DOHH2 (cell line): ENCODE measurements at regions not wholly inside any gene's neighbourhood (a gene's known extent, or its start where the extent isn't known, plus 50 kb on each side); places are given as distances from the start of the nearest gene placed in this dataset.

Experiments
- H3F3A ChIP-seq: fragments of 200-600 bp; sonication (generic), shearing (Covaris generic); 2 replicates; pipeline ENCODE4 v1.6.0; 2016; ENCODE audit warnings: antibody characterized with exemption, mild to moderate bottlenecking; ENCODE audit not compliant: control insufficient read depth, insufficient read depth
- H3K27ac ChIP-seq: fragments of 200-600 bp; sonication (generic); 2 replicates; pipeline ENCODE4 v1.5.1; 2014; ENCODE audit warnings: low read depth, mild to moderate bottlenecking, low read length, moderate library complexity
- H3K27me3 ChIP-seq: fragments of 200-600 bp; sonication (generic); 2 replicates; pipeline ENCODE4 v1.6.1; 2014; ENCODE audit warnings: mild to moderate bottlenecking, low read length, mixed read lengths; ENCODE audit not compliant: control insufficient read depth
- H3K36me3 ChIP-seq: fragments of 200-600 bp; sonication (generic); 2 replicates; pipeline ENCODE4 v1.6.1; 2014; ENCODE audit warnings: mild to moderate bottlenecking, low read length, moderate library complexity, mixed read lengths; ENCODE audit not compliant: control insufficient read depth
- H3K4me1 ChIP-seq: fragments of 200-600 bp; sonication (generic); 2 replicates; pipeline ENCODE4 v1.6.1; 2014; ENCODE audit warnings: mild to moderate bottlenecking, low read length, mixed read lengths; ENCODE audit not compliant: control insufficient read depth
- H3K4me2 ChIP-seq: fragments of 200-600 bp; sonication (generic); 2 replicates; pipeline ENCODE4 v1.6.0; 2014; ENCODE audit warnings: mild to moderate bottlenecking, low read length, moderate library complexity
- H3K4me3 ChIP-seq: fragments of 200-600 bp; sonication (generic); 2 replicates; pipeline ENCODE4 v1.5.1; 2014; ENCODE audit warnings: mild to moderate bottlenecking, low read length, mixed read lengths
- H3K79me2 ChIP-seq: fragments of 200-600 bp; sonication (generic); 2 replicates; pipeline ENCODE4 v1.6.1; 2014; ENCODE audit warnings: mild to moderate bottlenecking, low read length, mixed read lengths; ENCODE audit not compliant: control insufficient read depth
- H3K9me2 ChIP-seq: fragments of 200-600 bp; sonication (generic); replicated peaks from 2 replicates; pipeline ENCODE4 v1.6.1; 2014; ENCODE audit warnings: mild to moderate bottlenecking, low read length, mixed read lengths; ENCODE audit not compliant: control insufficient read depth
- H3K9me3 ChIP-seq: fragments of 200-600 bp; sonication (generic); 2 replicates; pipeline ENCODE4 v1.6.1; 2014; ENCODE audit warnings: antibody characterized with exemption, low read length, mixed read lengths; ENCODE audit not compliant: control insufficient read depth, insufficient read depth
- H4K20me1 ChIP-seq: fragments of 200-600 bp; sonication (generic); 2 replicates; pipeline ENCODE4 v1.6.0; 2014; ENCODE audit warnings: low read depth, mild to moderate bottlenecking, antibody characterized with exemption, low read length, moderate library complexity; ENCODE audit not compliant: control insufficient read depth, insufficient read depth
- EZH2phosphoT487 ChIP-seq: fragments of 200-600 bp; sonication (generic); IDR thresholded peaks from 2 replicates; pipeline ENCODE4 v1.6.1; 2017; ENCODE audit warnings: borderline replicate concordance, mild to moderate bottlenecking, antibody characterized with exemption, low read length, moderate library complexity, mixed read lengths
- TF ChIP-seq, protein P1 (sequence below): fragments of 200-600 bp; sonication (generic); IDR thresholded peaks from one replicate; pipeline ENCODE4 v1.5.1; 2014; ENCODE audit warnings: antibody characterized with exemption, mild to moderate bottlenecking, low read depth, low read length; ENCODE audit not compliant: poor library complexity, severe bottlenecking

DNA sequence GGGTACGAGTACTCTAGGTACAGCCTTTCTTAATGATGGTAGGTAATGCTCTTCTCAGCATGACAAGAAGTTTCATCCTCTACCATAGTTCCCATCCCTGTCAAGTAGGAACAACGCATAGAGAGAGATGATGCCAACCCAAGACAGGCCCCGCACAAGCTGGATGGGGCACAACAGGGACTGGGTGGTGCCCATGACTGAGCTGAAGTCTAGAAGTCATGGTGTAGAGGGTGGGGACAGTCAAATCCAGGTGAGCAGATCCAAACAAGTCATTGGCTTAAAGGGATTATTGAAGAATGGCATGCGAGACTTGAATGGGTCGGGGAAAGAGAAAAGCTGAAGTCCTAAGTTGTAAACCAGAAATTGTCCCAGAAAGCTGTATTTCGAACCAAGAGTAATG lies 84.2 kb upstream of the MDM1 start:
- Histone ChIP-seq H3K4me1 (no peaks in the 10 kb centered on the region), H3K36me3 (no peaks in the 10 kb centered on the region), H3K9me2 (no peaks in the 10 kb centered on the region), H3K4me3 (no peak overlapping the region), H3K9me3 (no peaks in the 10 kb centered on the region), H4K20me1 (no peaks in the 10 kb centered on the region), H3K79me2 (no peaks in the 10 kb centered on the region), H3K27me3 (0 out of 2 replicates have a peak, but pooled peaks cover 3% of the 10 kb centered on the region), H3K27ac (no peak overlapping the region), H3F3A (no peaks in the 10 kb centered on the region), H3K4me2 (no peak overlapping the region)
- TF ChIP-seq EZH2phosphoT487: no peak
- TF ChIP-seq, protein P1, sequence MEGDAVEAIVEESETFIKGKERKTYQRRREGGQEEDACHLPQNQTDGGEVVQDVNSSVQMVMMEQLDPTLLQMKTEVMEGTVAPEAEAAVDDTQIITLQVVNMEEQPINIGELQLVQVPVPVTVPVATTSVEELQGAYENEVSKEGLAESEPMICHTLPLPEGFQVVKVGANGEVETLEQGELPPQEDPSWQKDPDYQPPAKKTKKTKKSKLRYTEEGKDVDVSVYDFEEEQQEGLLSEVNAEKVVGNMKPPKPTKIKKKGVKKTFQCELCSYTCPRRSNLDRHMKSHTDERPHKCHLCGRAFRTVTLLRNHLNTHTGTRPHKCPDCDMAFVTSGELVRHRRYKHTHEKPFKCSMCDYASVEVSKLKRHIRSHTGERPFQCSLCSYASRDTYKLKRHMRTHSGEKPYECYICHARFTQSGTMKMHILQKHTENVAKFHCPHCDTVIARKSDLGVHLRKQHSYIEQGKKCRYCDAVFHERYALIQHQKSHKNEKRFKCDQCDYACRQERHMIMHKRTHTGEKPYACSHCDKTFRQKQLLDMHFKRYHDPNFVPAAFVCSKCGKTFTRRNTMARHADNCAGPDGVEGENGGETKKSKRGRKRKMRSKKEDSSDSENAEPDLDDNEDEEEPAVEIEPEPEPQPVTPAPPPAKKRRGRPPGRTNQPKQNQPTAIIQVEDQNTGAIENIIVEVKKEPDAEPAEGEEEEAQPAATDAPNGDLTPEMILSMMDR: no peak

DNA sequence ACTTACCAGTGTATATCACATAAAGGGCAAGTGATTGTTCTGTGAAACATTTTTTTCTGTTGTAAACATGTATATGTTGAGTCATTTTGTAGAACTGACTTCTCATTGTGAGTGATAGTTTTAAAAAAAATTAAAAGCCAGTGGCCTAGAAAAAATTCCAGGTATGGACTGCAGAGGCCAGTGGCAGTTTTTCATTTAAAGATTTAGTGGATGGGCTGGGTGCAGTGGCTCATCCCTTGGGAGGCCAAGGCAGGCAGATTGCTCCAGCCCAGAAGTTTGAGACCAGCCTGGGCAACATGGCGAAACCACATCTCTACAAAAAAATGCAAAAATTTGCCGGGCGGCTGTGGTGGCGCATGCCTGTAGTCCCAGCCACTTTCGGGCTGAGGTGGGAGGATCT lies 84.7 kb upstream of the MDM1 start:
- Histone ChIP-seq H3K4me2 (no peak overlapping the region), H3K36me3 (no peaks in the 10 kb centered on the region), H3K27me3 (0 out of 2 replicates have a peak, but pooled peaks cover 3% of the 10 kb centered on the region), H4K20me1 (no peaks in the 10 kb centered on the region), H3F3A (no peaks in the 10 kb centered on the region), H3K79me2 (no peaks in the 10 kb centered on the region), H3K27ac (no peak overlapping the region), H3K4me3 (no peak overlapping the region), H3K9me3 (no peaks in the 10 kb centered on the region), H3K4me1 (no peaks in the 10 kb centered on the region), H3K9me2 (no peaks in the 10 kb centered on the region)
- no peak for TF ChIP-seq EZH2phosphoT487

DNA sequence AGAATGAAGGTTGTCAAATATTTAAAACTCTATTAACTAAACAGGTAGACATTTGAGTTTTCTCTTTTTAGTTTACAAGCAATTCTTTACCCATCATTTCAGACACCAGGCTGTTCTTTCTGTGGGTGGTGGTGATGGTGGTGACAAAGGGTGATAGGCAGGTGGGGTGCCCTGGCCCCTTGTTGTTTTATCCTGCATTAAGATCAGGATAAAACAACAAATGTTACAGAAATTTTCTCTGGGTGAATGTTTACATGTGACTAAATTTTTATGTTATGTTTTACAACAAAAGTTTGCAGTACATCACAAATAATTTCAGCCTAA lies 85.9 kb upstream of the MDM1 start:
- H3K36me3 ChIP-seq: no peaks in the 10 kb centered on the region
- H3K27me3 ChIP-seq: 0 out of 2 replicates have a peak, but pooled peaks cover 3% of the 10 kb centered on the region
- no peaks in the 10 kb centered on the region for H3K79me2 ChIP-seq
- H3K4me2 ChIP-seq: no peak overlapping the region
- no peaks in the 10 kb centered on the region for H3F3A ChIP-seq
- no peak overlapping the region for H3K27ac ChIP-seq
- H4K20me1 ChIP-seq: no peaks in the 10 kb centered on the region
- no peaks in the 10 kb centered on the region for H3K4me1 ChIP-seq
- TF ChIP-seq, protein P1: no peak
- no peak for TF ChIP-seq EZH2phosphoT487
- H3K4me3 ChIP-seq: no peak overlapping the region
- no peaks in the 10 kb centered on the region for H3K9me3 ChIP-seq
- no peaks in the 10 kb centered on the region for H3K9me2 ChIP-seq

DNA sequence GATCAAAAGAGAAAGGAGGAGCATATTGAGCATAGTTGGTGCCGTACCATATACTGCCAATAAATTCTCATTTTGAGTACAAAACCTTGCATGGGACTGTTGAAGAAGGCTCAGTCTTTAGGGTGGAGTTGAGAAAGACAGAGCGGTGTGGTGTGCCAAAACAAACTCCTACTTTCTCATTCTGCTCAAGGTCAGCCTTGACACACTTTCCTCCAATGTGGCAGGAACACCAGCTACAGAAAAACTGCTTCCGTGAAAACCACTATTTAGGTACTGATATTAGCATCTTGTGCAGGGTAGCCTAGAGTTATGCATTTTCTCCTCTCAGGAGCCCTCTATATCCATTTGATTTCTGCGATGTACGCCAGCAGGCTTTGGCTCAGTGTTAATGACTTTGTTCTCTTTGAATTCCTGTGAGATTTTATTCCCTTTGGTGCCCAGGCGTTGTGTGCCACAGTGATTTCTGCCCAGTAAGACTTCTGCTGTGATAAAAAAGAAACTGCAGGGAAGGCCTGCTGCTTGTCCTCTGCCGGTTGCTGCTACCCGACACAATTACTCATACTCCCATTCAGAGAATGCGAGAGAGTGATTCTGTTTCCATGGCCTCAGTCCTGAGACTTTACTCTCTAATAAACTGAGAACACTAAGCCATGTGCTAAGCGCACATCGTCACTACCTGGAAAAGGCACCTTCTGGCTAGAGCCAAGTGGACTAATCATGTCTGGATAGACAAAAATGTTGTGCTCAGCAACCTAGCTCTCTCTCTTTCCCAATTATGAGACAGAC lies 88.3 kb upstream of the MDM1 start:
- TF ChIP-seq, protein P1: no peak
- TF ChIP-seq EZH2phosphoT487: no peak
- H3K27me3 ChIP-seq: no peaks in the 10 kb centered on the region
- no peaks in the 10 kb centered on the region for H3K4me1 ChIP-seq
- H3K4me2 ChIP-seq: no peak overlapping the region
- no peak overlapping the region for H3K27ac ChIP-seq
- no peaks in the 10 kb centered on the region for H3K36me3 ChIP-seq
- no peak overlapping the region for H3K4me3 ChIP-seq
- H3K9me3 ChIP-seq: no peaks in the 10 kb centered on the region
- no peaks in the 10 kb centered on the region for H3K79me2 ChIP-seq
- H4K20me1 ChIP-seq: no peaks in the 10 kb centered on the region
- H3K9me2 ChIP-seq: no peaks in the 10 kb centered on the region
- no peaks in the 10 kb centered on the region for H3F3A ChIP-seq
